K562 (cell line): ENCODE measurements at regions not wholly inside any gene's neighbourhood (a gene's known extent, or its start where the extent isn't known, plus 50 kb on each side); places are given as distances from the start of the nearest gene placed in this dataset.

ENCODE experiments used
- ATAC-seq: fragments of 200-7000 bp; cut with Tn5 transposase; 3 replicates; pipeline ENCODE4 v1.9.1; 2020; ENCODE audit warnings: moderate library complexity
- BruUV-seq: library from RNA; stranded (reverse); fragments of 400-500 nt; replicated peaks from 2 replicates; lab custom pipeline; 2021; lab: Mats Ljungman, UMichigan
- CTCF ChIA-PET: fragments of 300-600 bp; formaldehyde crosslinking; extraction: SDS; loops from one replicate; lab custom pipeline; 2021; ENCODE audit warnings: low intra/inter-chr PET ratio; lab: Yijun Ruan, JAX
- POLR2A ChIA-PET: fragments of 300-600, 350-650 bp; sonication (Branson Sonifier 250); formaldehyde crosslinking; extraction: SDS; loops from one replicate; lab custom pipeline; 2021; ENCODE audit warnings: antibody characterized with exemption, inconsistent platforms; lab: Yijun Ruan, JAX
- DNase-seq, 4 experiments: peaks; one replicate each; pipeline versions ENCODE4 v3.0.0 to v3.0.0-alpha.2; 2011 to 2018; ENCODE audit warnings: low spot score in 3 of 4, mixed read lengths in 3 of 4; ENCODE audit errors: extremely low read depth in 1 of 4
- FAIRE-seq: peaks from 2 replicates; lab custom pipeline; 2011; peaks lifted over from hg19 to GRCh38; lab: Jason Lieb, UNC
- H2AFZ ChIP-seq: 2 replicates; pipeline ENCODE4 v1.6.0; 2011; ENCODE audit warnings: low read depth, low read length, control low read depth, inconsistent platforms
- H3K27ac ChIP-seq: fragments of 200-600 bp; 3 replicates; pipeline ENCODE4 v1.8.0; 2011; ENCODE audit warnings: low read depth, mild to moderate bottlenecking, control low read depth, inconsistent platforms, low read length, moderate library complexity, mixed read lengths; ENCODE audit errors: extremely low read depth
- H3K27me3 ChIP-seq, 2 experiments: fragments of 300-600 bp in 1 of 2; 2 replicates in 1 of 2; 3 replicates in 1 of 2; pipeline versions ENCODE4 v1.6.0 to v1.8.0; 2011; ENCODE audit warnings: inconsistent platforms in 2 of 2, low read length in 2 of 2, mild to moderate bottlenecking in 1 of 2, mixed read lengths in 1 of 2, moderate library complexity in 1 of 2; ENCODE audit not compliant: control insufficient read depth in 2 of 2, insufficient read depth in 2 of 2
- H3K36me3 ChIP-seq: fragments of 300-600 bp; 3 replicates; pipeline ENCODE4 v1.8.0; 2011; ENCODE audit warnings: mild to moderate bottlenecking, low read length, inconsistent platforms; ENCODE audit not compliant: control insufficient read depth, insufficient read depth
- H3K4me1 ChIP-seq, 2 experiments: fragments of 200-600 bp in 1 of 2; replicated peaks in 1 of 2; 2 replicates in 1 of 2; 3 replicates in 1 of 2; pipeline versions ENCODE4 v1.5.1 to v1.8.0; 2011; ENCODE audit warnings: inconsistent platforms in 2 of 2, low read length in 2 of 2, mild to moderate bottlenecking in 1 of 2, mixed read lengths in 1 of 2, moderate library complexity in 1 of 2; ENCODE audit not compliant: control insufficient read depth in 2 of 2, insufficient read depth in 2 of 2
- H3K4me2 ChIP-seq: 2 replicates; pipeline ENCODE4 v1.6.1; 2011; ENCODE audit warnings: low read length, control low read depth, inconsistent platforms, mixed read lengths; ENCODE audit not compliant: insufficient read depth
- H3K4me3 ChIP-seq: fragments of 200-600 bp; sonication (generic), shearing (Covaris generic); 2 replicates; pipeline ENCODE4 v1.5.1; 2016; ENCODE audit warnings: control low read depth, inconsistent platforms
- H3K79me2 ChIP-seq: fragments of 200-600 bp; 3 replicates; pipeline ENCODE4 v1.8.0; 2011; ENCODE audit warnings: low read length, inconsistent platforms; ENCODE audit not compliant: control insufficient read depth, insufficient read depth
- H3K9ac ChIP-seq, 2 experiments: 2 replicates each; pipeline versions ENCODE4 v1.6.0 to v1.6.1; 2011; ENCODE audit warnings: low read depth in 2 of 2, low read length in 2 of 2, control low read depth in 1 of 2, inconsistent platforms in 1 of 2, mild to moderate bottlenecking in 1 of 2, mixed read lengths in 1 of 2; ENCODE audit not compliant: insufficient read depth in 1 of 2
- H3K9me1 ChIP-seq: one replicate; pipeline ENCODE4 v1.6.0; 2011; ENCODE audit warnings: inconsistent platforms, mild to moderate bottlenecking, low read length, moderate library complexity; ENCODE audit not compliant: control insufficient read depth, insufficient read depth
- H3K9me3 ChIP-seq: replicated peaks from 2 replicates; pipeline ENCODE4 v1.5.1; 2011; ENCODE audit warnings: low read depth, low read length, inconsistent platforms; ENCODE audit not compliant: control insufficient read depth, insufficient read depth
- H4K20me1 ChIP-seq: replicated peaks from 2 replicates; pipeline ENCODE4 v1.6.1; 2011; ENCODE audit warnings: low read length, inconsistent platforms, mixed read lengths; ENCODE audit not compliant: control insufficient read depth, insufficient read depth
- CEBPB ChIP-seq: fragments of 450-650 bp; IDR thresholded peaks from 2 replicates; pipeline ENCODE4 v1.6.1; 2016; ENCODE audit warnings: missing genetic modification characterization, missing compliant biosample characterization
- EP300 ChIP-seq: IDR thresholded peaks from 2 replicates; pipeline ENCODE4 v1.6.1; 2012; ENCODE audit warnings: low read length, improper control_type of control experiment
- FOSL1 ChIP-seq: fragments of 200-800 bp; sonication (Bioruptor generic); conservative IDR thresholded peaks from 2 replicates; pipeline ENCODE4 v1.6.1; 2016; ENCODE audit warnings: missing genetic modification characterization, missing compliant biosample characterization
- FOXA1 ChIP-seq: fragments of 450-650 bp; IDR thresholded peaks from 2 replicates; pipeline ENCODE4 v1.6.1; 2016; ENCODE audit warnings: mild to moderate bottlenecking, borderline replicate concordance
- GABPA ChIP-seq: fragments of 200-800 bp; sonication (Bioruptor generic); conservative IDR thresholded peaks from 2 replicates; pipeline ENCODE4 v1.6.1; 2016; ENCODE audit warnings: low read depth, missing genetic modification characterization, missing compliant biosample characterization
- WGBS: fragments of 100-300 bp; shearing (Covaris generic); methylation state at CpG from one replicate; pipeline ENCODE4 v1.1.6; 2016; ENCODE audit warnings: low coverage, mixed read lengths; ENCODE audit not compliant: insufficient coverage; ENCODE audit errors: missing lambda C conversion rate; 5-methylcytosine and 5-hydroxymethylcytosine counted together
- in situ Hi-C: fragments of 300-500 bp; cut with MboI; formaldehyde crosslinking; loops from 4 replicates; pipeline ENCODE4 v1.15.0; 2018; ENCODE audit warnings: inconsistent platforms, mixed read lengths
- intact Hi-C: fragments of 100-400 bp; cut with micrococcal nuclease; formaldehyde crosslinking; loops from 2 replicates; pipeline ENCODE4 v1.14.2; 2022
- TF ChIP-seq, protein P1 (sequence below): conservative IDR thresholded peaks from 2 replicates; pipeline ENCODE4 v1.6.1; 2011; ENCODE audit warnings: low read depth, mild to moderate bottlenecking, low read length; ENCODE audit not compliant: control insufficient read depth
- TF ChIP-seq, protein P2 (sequence below): fragments of 250-450 bp; sonication (Bioruptor Pico); IDR thresholded peaks from 2 replicates; pipeline ENCODE4 v1.4.0; 2020; ENCODE audit warnings: mild to moderate bottlenecking, moderate library complexity

DNA sequence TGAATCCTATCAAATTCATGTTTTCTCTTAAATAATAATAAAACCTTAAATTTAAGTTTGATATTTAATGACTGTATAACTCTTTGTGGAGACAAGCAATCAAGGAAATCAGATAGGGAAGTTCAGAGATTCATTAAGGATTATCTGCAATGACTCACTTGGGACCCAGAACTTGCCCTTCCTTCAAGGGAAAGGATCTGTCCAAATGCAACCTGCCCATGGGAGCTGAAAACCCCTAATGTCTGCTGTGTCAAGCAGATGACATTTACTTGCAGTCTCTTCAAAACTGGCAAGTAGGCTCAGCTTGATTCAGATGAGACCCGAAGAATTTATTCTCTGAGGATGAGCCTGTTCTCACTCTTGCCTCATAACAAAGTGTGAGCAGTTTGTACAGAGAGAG, 1577.6 kb downstream of the EFNA5 start (continued):
- no peak for TF ChIP-seq FOXA1
- TF ChIP-seq, protein P1, sequence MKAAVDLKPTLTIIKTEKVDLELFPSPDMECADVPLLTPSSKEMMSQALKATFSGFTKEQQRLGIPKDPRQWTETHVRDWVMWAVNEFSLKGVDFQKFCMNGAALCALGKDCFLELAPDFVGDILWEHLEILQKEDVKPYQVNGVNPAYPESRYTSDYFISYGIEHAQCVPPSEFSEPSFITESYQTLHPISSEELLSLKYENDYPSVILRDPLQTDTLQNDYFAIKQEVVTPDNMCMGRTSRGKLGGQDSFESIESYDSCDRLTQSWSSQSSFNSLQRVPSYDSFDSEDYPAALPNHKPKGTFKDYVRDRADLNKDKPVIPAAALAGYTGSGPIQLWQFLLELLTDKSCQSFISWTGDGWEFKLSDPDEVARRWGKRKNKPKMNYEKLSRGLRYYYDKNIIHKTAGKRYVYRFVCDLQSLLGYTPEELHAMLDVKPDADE = no peak
- TF ChIP-seq GABPA = no peak

DNA sequence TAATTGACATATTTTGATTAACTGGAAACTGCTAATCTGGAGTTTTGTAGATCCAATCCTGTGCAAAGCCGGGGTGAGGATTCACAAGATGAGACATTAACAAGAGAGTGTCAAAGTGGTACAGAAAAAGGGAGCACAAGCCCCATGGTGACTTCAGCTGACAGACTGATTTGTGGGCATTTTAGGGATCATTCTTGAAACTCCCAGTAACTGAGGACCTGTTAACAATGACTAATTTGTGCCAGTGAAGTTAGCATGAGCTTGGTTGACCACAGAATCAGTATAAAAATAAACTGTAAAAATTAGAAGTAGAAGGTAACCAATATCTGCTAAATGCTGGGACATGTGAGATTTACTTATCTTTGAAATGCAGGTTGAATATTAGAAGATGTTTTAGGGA, 1578.3 kb downstream of the EFNA5 start:
- Histone ChIP-seq H3K4me1 (no peaks in the 10 kb centered on the region), H3K4me2 (no peak overlapping the region), H3K9me1 (no peaks in the 10 kb centered on the region), H4K20me1 (no peaks in the 10 kb centered on the region), H3K9ac (no peak overlapping the region), H3K79me2 (no peaks in the 10 kb centered on the region), H2AFZ (no peak overlapping the region), H3K9me3 (no peaks in the 10 kb centered on the region), H3K36me3 (no peaks in the 10 kb centered on the region), H3K27ac (no peak overlapping the region), H3K4me3 (no peak overlapping the region), H3K27me3 (no peaks in the 10 kb centered on the region)
- in situ Hi-C loops (no loop called here), intact Hi-C loops (no loop called here)
- DNase-seq (no peak), FAIRE-seq (no peak), ATAC-seq (no peak)
- TF ChIP-seq FOSL1 (no peak), CEBPB (no peak), EP300 (no peak)
- TF ChIP-seq, protein P2, sequence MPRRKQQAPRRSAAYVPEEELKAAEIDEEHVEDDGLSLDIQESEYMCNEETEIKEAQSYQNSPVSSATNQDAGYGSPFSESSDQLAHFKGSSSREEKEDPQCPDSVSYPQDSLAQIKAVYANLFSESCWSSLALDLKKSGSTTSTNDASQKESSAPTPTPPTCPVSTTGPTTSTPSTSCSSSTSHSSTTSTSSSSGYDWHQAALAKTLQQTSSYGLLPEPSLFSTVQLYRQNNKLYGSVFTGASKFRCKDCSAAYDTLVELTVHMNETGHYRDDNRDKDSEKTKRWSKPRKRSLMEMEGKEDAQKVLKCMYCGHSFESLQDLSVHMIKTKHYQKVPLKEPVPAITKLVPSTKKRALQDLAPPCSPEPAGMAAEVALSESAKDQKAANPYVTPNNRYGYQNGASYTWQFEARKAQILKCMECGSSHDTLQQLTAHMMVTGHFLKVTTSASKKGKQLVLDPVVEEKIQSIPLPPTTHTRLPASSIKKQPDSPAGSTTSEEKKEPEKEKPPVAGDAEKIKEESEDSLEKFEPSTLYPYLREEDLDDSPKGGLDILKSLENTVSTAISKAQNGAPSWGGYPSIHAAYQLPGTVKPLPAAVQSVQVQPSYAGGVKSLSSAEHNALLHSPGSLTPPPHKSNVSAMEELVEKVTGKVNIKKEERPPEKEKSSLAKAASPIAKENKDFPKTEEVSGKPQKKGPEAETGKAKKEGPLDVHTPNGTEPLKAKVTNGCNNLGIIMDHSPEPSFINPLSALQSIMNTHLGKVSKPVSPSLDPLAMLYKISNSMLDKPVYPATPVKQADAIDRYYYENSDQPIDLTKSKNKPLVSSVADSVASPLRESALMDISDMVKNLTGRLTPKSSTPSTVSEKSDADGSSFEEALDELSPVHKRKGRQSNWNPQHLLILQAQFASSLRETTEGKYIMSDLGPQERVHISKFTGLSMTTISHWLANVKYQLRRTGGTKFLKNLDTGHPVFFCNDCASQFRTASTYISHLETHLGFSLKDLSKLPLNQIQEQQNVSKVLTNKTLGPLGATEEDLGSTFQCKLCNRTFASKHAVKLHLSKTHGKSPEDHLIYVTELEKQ (CRISPR knock-in tag) = no peak
- BruUV-seq = no TSS peak
- CTCF ChIA-PET = no interaction called here
- WGBS = 0% methylated on average over 1 of the region's 1 CpG
- POLR2A ChIA-PET = no interaction called here
